ENCODE measurements at regions not wholly inside any gene's neighbourhood (a gene's known extent, or its start where the extent isn't known, plus 50 kb on each side); places are given as distances from the start of the nearest gene placed in this dataset.

- Histone ChIP-seq H3K4me2 (peak overlapping the region in 2 of 11 experiments; percentile 4 to 22; a peak in 2 of 22 replicates), H3K4me1 (peaks cover 0 to 18% (median 3%) of the 10 kb centered on the region in 10 experiments; a peak in 5 of 20 replicates), H3K9ac (no peak overlapping the region), H3K4me3 (no peak overlapping the region), H4K20me1 (no peaks in the 10 kb centered on the region), H3K27me3 (no peaks in the 10 kb centered on the region), H3K36me3 (no peaks in the 10 kb centered on the region), H3K27ac (no peak overlapping the region), H3K9me3 (replicated peaks in 1 of 11) (peaks cover 0 to 6% (median 0%) of the 10 kb centered on the region in 11 experiments; a peak in 4 of 22 replicates)
- no peak for TF ChIP-seq Cebpa-rat (IDR thresholded peaks at IDR 0.05)
Observed at GRCh38 chr6:169950558-169950957, 199.1 kb downstream of the ERMARD start.

GRCh38 chr6:169949511-169950097 is 198.2 kb downstream of the ERMARD start:
- Histone ChIP-seq H3K27me3 (no peaks in the 10 kb centered on the region), H3K27ac (no peak overlapping the region), H3K4me3 (no peak overlapping the region), H3K9ac (no peak overlapping the region), H3K9me3 (replicated peaks in 1 of 11) (peaks cover 3 to 13% (median 7%) of the 10 kb centered on the region in 11 experiments; a peak in 21 of 22 replicates), H4K20me1 (no peaks in the 10 kb centered on the region), H3K4me2 (peak overlapping the region in 2 of 11 experiments; percentile 54 to 60; a peak in 3 of 22 replicates), H3K36me3 (no peaks in the 10 kb centered on the region), H3K4me1 (peaks cover 0 to 20% (median 3%) of the 10 kb centered on the region in 10 experiments; a peak in 5 of 20 replicates)
- 0 out of 22 replicates have a peak, but pooled peaks of 1 of the 11 experiments have one; percentile 13 for TF ChIP-seq Cebpa-rat (IDR thresholded peaks at IDR 0.05)

- Histone ChIP-seq H3K9me3 (replicated peaks in 1 of 11) (peaks cover 16 to 23% (median 21%) of the 10 kb centered on the region in 11 experiments), H3K36me3 (no peaks in the 10 kb centered on the region; a peak in 1 of 22 replicates), H4K20me1 (no peaks in the 10 kb centered on the region), H3K27me3 (no peaks in the 10 kb centered on the region), H3K27ac (no peak overlapping the region), H3K4me1 (peaks cover 0 to 35% (median 3%) of the 10 kb centered on the region in 10 experiments; a peak in 5 of 20 replicates), H3K9ac (no peak overlapping the region), H3K4me2 (no peak overlapping the region), H3K4me3 (no peak overlapping the region)
- no peak for TF ChIP-seq Cebpa-rat (IDR thresholded peaks at IDR 0.05)
Observed at GRCh38 chr6:169946971-169947370, 195.5 kb downstream of the ERMARD start.

- H3K4me3 ChIP-seq: no peak overlapping the region
- H3K36me3 ChIP-seq: no peaks in the 10 kb centered on the region; a peak in 1 of 22 replicates
- H3K27me3 ChIP-seq: no peaks in the 10 kb centered on the region
- H3K9me3 ChIP-seq (replicated peaks in 1 of 11): peaks cover 16 to 23% (median 21%) of the 10 kb centered on the region in 11 experiments
- H3K4me2 ChIP-seq: no peak overlapping the region
- no peak overlapping the region for H3K9ac ChIP-seq
- H4K20me1 ChIP-seq: no peaks in the 10 kb centered on the region
- no peak for TF ChIP-seq Cebpa-rat (IDR thresholded peaks at IDR 0.05)
- H3K4me1 ChIP-seq: peaks cover 0 to 26% (median 0%) of the 10 kb centered on the region in 10 experiments; a peak in 4 of 20 replicates
- no peak overlapping the region for H3K27ac ChIP-seq
Observed at GRCh38 chr6:169945117-169945516, 193.7 kb downstream of the ERMARD start.

GRCh38 chr6:169944415-169944814 is 193.0 kb downstream of the ERMARD start:
- H3K9ac ChIP-seq: no peak overlapping the region
- H3K4me1 ChIP-seq: peaks cover 0 to 19% (median 0%) of the 10 kb centered on the region in 10 experiments; a peak in 4 of 20 replicates
- no peak overlapping the region for H3K4me3 ChIP-seq
- TF ChIP-seq Cebpa-rat (IDR thresholded peaks at IDR 0.05): no peak
- H4K20me1 ChIP-seq: no peaks in the 10 kb centered on the region; a peak in 1 of 22 replicates
- H3K27me3 ChIP-seq: no peaks in the 10 kb centered on the region
- no peak overlapping the region for H3K27ac ChIP-seq
- H3K4me2 ChIP-seq: no peak overlapping the region
- H3K36me3 ChIP-seq: no peaks in the 10 kb centered on the region; a peak in 1 of 22 replicates
- peaks cover 16 to 23% (median 21%) of the 10 kb centered on the region in 11 experiments for H3K9me3 ChIP-seq (replicated peaks in 1 of 11)

- peak overlapping the region in 1 of 11 experiments; percentile 26; a peak in 1 of 22 replicates for H3K4me2 ChIP-seq
- no peak for TF ChIP-seq Cebpa-rat (IDR thresholded peaks at IDR 0.05)
- peaks cover 16 to 23% (median 21%) of the 10 kb centered on the region in 11 experiments for H3K9me3 ChIP-seq (replicated peaks in 1 of 11)
- H3K36me3 ChIP-seq: no peaks in the 10 kb centered on the region; a peak in 1 of 22 replicates
- H3K9ac ChIP-seq: no peak overlapping the region
- no peaks in the 10 kb centered on the region; a peak in 1 of 22 replicates for H4K20me1 ChIP-seq
- no peak overlapping the region for H3K27ac ChIP-seq
- H3K4me3 ChIP-seq: no peak overlapping the region
- H3K4me1 ChIP-seq: peaks cover 0 to 17% (median 0%) of the 10 kb centered on the region in 10 experiments; a peak in 2 of 20 replicates
- no peaks in the 10 kb centered on the region for H3K27me3 ChIP-seq
Observed at GRCh38 chr6:169944061-169944337, 192.6 kb downstream of the ERMARD start.

GRCh38 chr6:169943241-169944060 is 192.0 kb downstream of the ERMARD start:
- Histone ChIP-seq H3K4me2 (peak overlapping the region in 1 of 11 experiments; percentile 26; a peak in 1 of 22 replicates), H3K27me3 (no peaks in the 10 kb centered on the region), H3K9ac (no peak overlapping the region), H3K9me3 (replicated peaks in 1 of 11) (peaks cover 16 to 23% (median 21%) of the 10 kb centered on the region in 11 experiments), H3K4me3 (no peak overlapping the region), H3K27ac (no peak overlapping the region), H4K20me1 (no peaks in the 10 kb centered on the region; a peak in 1 of 22 replicates), H3K36me3 (no peaks in the 10 kb centered on the region; a peak in 1 of 22 replicates), H3K4me1 (peaks cover 0 to 17% (median 0%) of the 10 kb centered on the region in 10 experiments; a peak in 2 of 20 replicates)
- TF ChIP-seq Cebpa-rat (IDR thresholded peaks at IDR 0.05): no peak

GRCh38 chr6:169942173-169942572 is 190.8 kb downstream of the ERMARD start:
- no peak overlapping the region for H3K27ac ChIP-seq
- no peak for TF ChIP-seq Cebpa-rat (IDR thresholded peaks at IDR 0.05)

More at GRCh38 chr6:169942173-169942572, 190.8 kb downstream of the ERMARD start:
- Histone ChIP-seq H3K36me3 (no peaks in the 10 kb centered on the region; a peak in 1 of 22 replicates), H3K4me3 (no peak overlapping the region), H3K4me2 (no peak overlapping the region), H3K9ac (no peak overlapping the region), H3K27me3 (no peaks in the 10 kb centered on the region), H4K20me1 (no peaks in the 10 kb centered on the region; a peak in 1 of 22 replicates), H3K9me3 (replicated peaks in 1 of 11) (peaks cover 16 to 23% (median 21%) of the 10 kb centered on the region in 11 experiments), H3K4me1 (peaks cover 0 to 17% (median 0%) of the 10 kb centered on the region in 10 experiments; a peak in 2 of 20 replicates)
